DOHH2 (cell line): ENCODE measurements at regions not wholly inside any gene's neighbourhood (a gene's known extent, or its start where the extent isn't known, plus 50 kb on each side); places are given as distances from the start of the nearest gene placed in this dataset.
A peak's percentile ranks its signal among the peaks of the same experiment; 100 is the strongest.

Experiments
- H3F3A ChIP-seq: fragments of 200-600 bp; sonication (generic), shearing (Covaris generic); 2 replicates; pipeline ENCODE4 v1.6.0; 2016; ENCODE audit warnings: antibody characterized with exemption, mild to moderate bottlenecking; ENCODE audit not compliant: control insufficient read depth, insufficient read depth
- H3K27ac ChIP-seq: fragments of 200-600 bp; sonication (generic); 2 replicates; pipeline ENCODE4 v1.5.1; 2014; ENCODE audit warnings: low read depth, mild to moderate bottlenecking, low read length, moderate library complexity
- H3K27me3 ChIP-seq: fragments of 200-600 bp; sonication (generic); 2 replicates; pipeline ENCODE4 v1.6.1; 2014; ENCODE audit warnings: mild to moderate bottlenecking, low read length, mixed read lengths; ENCODE audit not compliant: control insufficient read depth
- H3K36me3 ChIP-seq: fragments of 200-600 bp; sonication (generic); 2 replicates; pipeline ENCODE4 v1.6.1; 2014; ENCODE audit warnings: mild to moderate bottlenecking, low read length, moderate library complexity, mixed read lengths; ENCODE audit not compliant: control insufficient read depth
- H3K4me1 ChIP-seq: fragments of 200-600 bp; sonication (generic); 2 replicates; pipeline ENCODE4 v1.6.1; 2014; ENCODE audit warnings: mild to moderate bottlenecking, low read length, mixed read lengths; ENCODE audit not compliant: control insufficient read depth
- H3K4me2 ChIP-seq: fragments of 200-600 bp; sonication (generic); 2 replicates; pipeline ENCODE4 v1.6.0; 2014; ENCODE audit warnings: mild to moderate bottlenecking, low read length, moderate library complexity
- H3K4me3 ChIP-seq: fragments of 200-600 bp; sonication (generic); 2 replicates; pipeline ENCODE4 v1.5.1; 2014; ENCODE audit warnings: mild to moderate bottlenecking, low read length, mixed read lengths
- H3K79me2 ChIP-seq: fragments of 200-600 bp; sonication (generic); 2 replicates; pipeline ENCODE4 v1.6.1; 2014; ENCODE audit warnings: mild to moderate bottlenecking, low read length, mixed read lengths; ENCODE audit not compliant: control insufficient read depth
- H3K9me2 ChIP-seq: fragments of 200-600 bp; sonication (generic); replicated peaks from 2 replicates; pipeline ENCODE4 v1.6.1; 2014; ENCODE audit warnings: mild to moderate bottlenecking, low read length, mixed read lengths; ENCODE audit not compliant: control insufficient read depth
- H3K9me3 ChIP-seq: fragments of 200-600 bp; sonication (generic); 2 replicates; pipeline ENCODE4 v1.6.1; 2014; ENCODE audit warnings: antibody characterized with exemption, low read length, mixed read lengths; ENCODE audit not compliant: control insufficient read depth, insufficient read depth
- H4K20me1 ChIP-seq: fragments of 200-600 bp; sonication (generic); 2 replicates; pipeline ENCODE4 v1.6.0; 2014; ENCODE audit warnings: low read depth, mild to moderate bottlenecking, antibody characterized with exemption, low read length, moderate library complexity; ENCODE audit not compliant: control insufficient read depth, insufficient read depth
- EZH2phosphoT487 ChIP-seq: fragments of 200-600 bp; sonication (generic); IDR thresholded peaks from 2 replicates; pipeline ENCODE4 v1.6.1; 2017; ENCODE audit warnings: borderline replicate concordance, mild to moderate bottlenecking, antibody characterized with exemption, low read length, moderate library complexity, mixed read lengths
- TF ChIP-seq, protein P1 (sequence below): fragments of 200-600 bp; sonication (generic); IDR thresholded peaks from one replicate; pipeline ENCODE4 v1.5.1; 2014; ENCODE audit warnings: antibody characterized with exemption, mild to moderate bottlenecking, low read depth, low read length; ENCODE audit not compliant: poor library complexity, severe bottlenecking

DNA sequence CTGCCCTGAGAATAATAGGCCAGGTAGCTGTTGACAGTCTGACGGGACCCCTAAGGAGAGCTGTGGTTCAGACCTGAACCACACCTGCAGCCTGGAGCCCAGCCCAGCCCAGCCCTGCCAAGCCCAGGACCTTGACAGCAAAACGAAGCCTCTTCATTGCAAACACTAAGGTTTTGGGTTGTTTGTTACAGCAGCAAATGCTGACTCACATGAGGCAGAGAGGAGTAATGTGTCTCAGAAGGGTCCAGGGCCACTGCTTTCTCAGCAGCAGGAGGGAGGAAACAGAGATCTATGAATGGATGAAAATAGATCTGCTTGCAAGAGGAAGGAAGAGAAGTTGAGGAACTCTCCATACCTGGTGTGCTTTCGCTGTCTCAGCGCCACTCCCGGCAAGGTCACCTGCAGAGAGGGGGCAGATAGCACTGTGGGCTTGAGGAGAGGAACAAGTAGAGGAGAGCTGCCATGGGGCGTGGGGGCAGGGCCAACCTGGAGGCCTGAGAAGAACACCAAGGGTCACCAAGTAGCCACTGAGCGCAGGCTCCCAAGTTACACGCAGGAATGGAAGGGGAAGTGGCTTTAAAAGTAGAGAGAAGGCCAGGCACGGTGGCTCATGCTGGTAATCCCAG lies 127.2 kb downstream of the ZNF281 start:
- Histone ChIP-seq H3K9me2 (no peaks in the 10 kb centered on the region), H3K4me2 (peak overlapping the region; percentile 19; the same call in 1 of the 2 replicates), H3K27ac (no peak overlapping the region), H3K4me1 (peaks cover 32% of the 10 kb centered on the region), H3F3A (peaks cover 9% of the 10 kb centered on the region), H3K4me3 (no peak overlapping the region), H4K20me1 (0 out of 2 replicates have a peak, but pooled peaks cover 4% of the 10 kb centered on the region), H3K79me2 (no peaks in the 10 kb centered on the region), H3K36me3 (no peaks in the 10 kb centered on the region), H3K27me3 (peaks cover 50% of the 10 kb centered on the region), H3K9me3 (no peaks in the 10 kb centered on the region)
- TF ChIP-seq EZH2phosphoT487 = no peak
- TF ChIP-seq, protein P1, sequence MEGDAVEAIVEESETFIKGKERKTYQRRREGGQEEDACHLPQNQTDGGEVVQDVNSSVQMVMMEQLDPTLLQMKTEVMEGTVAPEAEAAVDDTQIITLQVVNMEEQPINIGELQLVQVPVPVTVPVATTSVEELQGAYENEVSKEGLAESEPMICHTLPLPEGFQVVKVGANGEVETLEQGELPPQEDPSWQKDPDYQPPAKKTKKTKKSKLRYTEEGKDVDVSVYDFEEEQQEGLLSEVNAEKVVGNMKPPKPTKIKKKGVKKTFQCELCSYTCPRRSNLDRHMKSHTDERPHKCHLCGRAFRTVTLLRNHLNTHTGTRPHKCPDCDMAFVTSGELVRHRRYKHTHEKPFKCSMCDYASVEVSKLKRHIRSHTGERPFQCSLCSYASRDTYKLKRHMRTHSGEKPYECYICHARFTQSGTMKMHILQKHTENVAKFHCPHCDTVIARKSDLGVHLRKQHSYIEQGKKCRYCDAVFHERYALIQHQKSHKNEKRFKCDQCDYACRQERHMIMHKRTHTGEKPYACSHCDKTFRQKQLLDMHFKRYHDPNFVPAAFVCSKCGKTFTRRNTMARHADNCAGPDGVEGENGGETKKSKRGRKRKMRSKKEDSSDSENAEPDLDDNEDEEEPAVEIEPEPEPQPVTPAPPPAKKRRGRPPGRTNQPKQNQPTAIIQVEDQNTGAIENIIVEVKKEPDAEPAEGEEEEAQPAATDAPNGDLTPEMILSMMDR = no peak

DNA sequence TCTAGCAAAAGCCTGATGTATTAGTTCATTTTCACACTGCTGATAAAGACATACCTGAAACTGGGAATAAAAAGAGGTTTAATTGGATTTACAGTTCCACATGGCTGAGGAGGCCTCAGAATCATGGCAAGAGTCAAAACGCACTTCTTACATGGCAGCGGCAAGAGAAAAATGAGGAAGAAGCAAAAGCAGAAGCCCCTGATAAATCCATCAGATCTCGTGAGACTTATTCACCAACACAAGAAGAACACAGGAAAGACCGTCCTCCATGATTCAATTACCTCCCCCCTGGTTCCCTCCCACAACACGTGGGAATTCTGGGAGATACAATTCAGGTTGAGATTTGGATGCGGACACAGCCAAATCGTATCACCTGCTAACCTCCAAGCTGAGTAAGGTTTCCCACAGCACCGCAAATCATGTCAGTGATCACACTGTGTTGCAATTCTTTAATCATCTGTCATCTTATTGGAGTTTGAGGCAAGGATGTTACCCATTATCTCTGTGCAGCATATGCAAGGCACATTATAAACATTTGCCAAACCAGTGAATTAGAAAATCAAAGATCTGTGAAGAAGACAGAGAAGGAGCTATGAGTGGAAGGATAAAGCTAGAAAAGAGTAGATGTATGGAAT lies 128.5 kb downstream of the ZNF281 start:
- 0 out of 2 replicates have a peak, but pooled peaks cover 4% of the 10 kb centered on the region for H4K20me1 ChIP-seq
- no peak overlapping the region for H3K27ac ChIP-seq
- H3K4me2 ChIP-seq = no peak overlapping the region
- no peak overlapping the region for H3K4me3 ChIP-seq
- H3K79me2 ChIP-seq = no peaks in the 10 kb centered on the region
- H3K36me3 ChIP-seq = no peaks in the 10 kb centered on the region
- H3K4me1 ChIP-seq = peaks cover 20% of the 10 kb centered on the region
- H3K9me2 ChIP-seq = no peaks in the 10 kb centered on the region
- H3K27me3 ChIP-seq = peaks cover 41% of the 10 kb centered on the region
- TF ChIP-seq EZH2phosphoT487 = no peak
- TF ChIP-seq, protein P1 = no peak
- peaks cover 1% of the 10 kb centered on the region; the same call in 1 of the 2 replicates for H3F3A ChIP-seq
- H3K9me3 ChIP-seq = no peaks in the 10 kb centered on the region

DNA sequence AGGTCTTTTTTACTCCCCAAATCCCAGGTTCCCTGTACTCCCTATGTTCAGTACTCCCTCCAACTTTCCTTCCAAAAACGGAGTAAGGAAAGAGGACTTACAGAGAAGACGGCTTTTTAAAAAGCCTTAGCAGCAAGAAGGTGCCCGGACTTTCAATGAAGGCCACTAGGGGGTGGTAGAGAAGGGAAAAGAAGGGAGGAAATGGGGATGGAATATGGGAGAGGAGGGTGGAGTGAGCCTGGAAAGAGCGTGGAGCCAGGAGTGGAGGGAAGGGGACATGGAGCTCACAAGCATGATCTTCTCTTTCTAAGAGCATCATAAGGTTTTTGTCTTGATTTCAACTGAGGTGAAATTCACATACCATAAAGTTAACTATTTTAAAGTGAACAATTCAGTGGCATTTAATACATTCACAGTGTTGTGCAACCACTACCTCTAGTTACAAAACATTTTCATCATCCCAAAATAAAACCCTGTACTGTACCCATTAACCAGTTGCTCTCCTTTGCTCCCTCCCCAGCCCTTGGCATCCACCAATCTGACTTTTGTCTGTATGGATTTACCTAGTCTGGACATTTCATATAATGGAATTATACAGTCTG lies 129.9 kb downstream of the ZNF281 start:
- Histone ChIP-seq H4K20me1 (0 out of 2 replicates have a peak, but pooled peaks cover 4% of the 10 kb centered on the region), H3K27ac (no peak overlapping the region), H3K4me1 (peaks cover 9% of the 10 kb centered on the region), H3F3A (no peaks in the 10 kb centered on the region), H3K27me3 (peaks cover 39% of the 10 kb centered on the region), H3K9me3 (no peaks in the 10 kb centered on the region), H3K79me2 (no peaks in the 10 kb centered on the region), H3K9me2 (no peaks in the 10 kb centered on the region), H3K36me3 (no peaks in the 10 kb centered on the region), H3K4me3 (no peak overlapping the region), H3K4me2 (no peak overlapping the region)
- TF ChIP-seq, protein P1 = peak; percentile 81
- TF ChIP-seq EZH2phosphoT487 = no peak
